ENCODE measurements at regions not wholly inside any gene's neighbourhood (a gene's known extent, or its start where the extent isn't known, plus 50 kb on each side); places are given as distances from the start of the nearest gene placed in this dataset.

DNA sequence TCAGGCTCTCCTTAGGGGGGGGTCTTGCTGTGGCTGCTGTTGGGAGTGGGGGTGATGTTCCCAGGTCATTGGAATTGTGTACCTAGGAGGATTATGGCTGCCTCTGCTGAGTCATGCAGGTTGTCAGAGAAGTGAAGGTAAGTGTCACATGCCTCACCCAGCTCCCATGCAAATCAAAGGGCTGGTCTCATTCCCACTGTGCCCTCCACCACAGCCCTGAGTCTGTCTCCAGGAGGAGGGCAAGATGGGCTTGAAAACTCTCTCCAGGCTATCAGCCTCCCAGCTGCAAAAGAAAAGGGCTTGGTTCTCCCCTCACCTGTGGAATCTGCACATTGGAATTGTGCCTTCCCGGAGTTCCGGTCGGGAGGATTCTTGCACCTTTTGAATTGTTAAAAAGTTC is 580.5 kb downstream of the NSUN3 start:
- no peaks in the 10 kb centered on the region for H3K27me3 Mint-ChIP-seq (ENCODE audit: low read depth in 3 of 3)
- WGBS (ENCODE audit: insufficient coverage) = 93% methylated on average over 3 of the region's 3 CpGs
- TF ChIP-seq CTCF (IDR thresholded peaks at IDR 0.05) = no peak
- H3K27ac Mint-ChIP-seq = no peak overlapping the region
- H3K79me2 ChIP-seq (ENCODE audit: insufficient read depth, low read length) = no peaks in the 10 kb centered on the region
- H3K9me3 ChIP-seq (replicated peaks in 1 of 2; ENCODE audit: control insufficient read depth in 1 of 2, insufficient read depth in 1 of 2, low read length in 2 of 2) = peaks cover 0 to 10% of the 10 kb centered on the region in 2 donors
- H3K4me3 ChIP-seq (replicated peaks in 1 of 3; ENCODE audit: low read depth in 2 of 3, low read length in 3 of 3) = no peak overlapping the region
- H3K9me3 Mint-ChIP-seq = peaks cover 4 to 15% (median 8%) of the 10 kb centered on the region in 7 donors
- H2AFZ ChIP-seq (ENCODE audit: insufficient read depth, low read depth, low read length, poor library complexity, severe bottlenecking) = no peak overlapping the region
- H4K20me1 ChIP-seq (ENCODE audit: insufficient read depth, low read length) = no peaks in the 10 kb centered on the region
- no peaks in the 10 kb centered on the region for H3K36me3 Mint-ChIP-seq
- H3K4me3 Mint-ChIP-seq = no peak overlapping the region
- intact Hi-C loops (cut with micrococcal nuclease) = no loop called here
- no peak overlapping the region for H3K4me2 ChIP-seq (replicated peaks; ENCODE audit: extremely low read depth, low read length, poor library complexity, severe bottlenecking)
- no peaks in the 10 kb centered on the region for H3K4me1 ChIP-seq (ENCODE audit: control insufficient read depth in 1 of 2, insufficient read depth in 2 of 2, low read length in 2 of 2)
- no peak overlapping the region for H3K9ac ChIP-seq (ENCODE audit: insufficient read depth, low read length, poor library complexity, severe bottlenecking)
- H3K4me1 Mint-ChIP-seq = no peaks in the 10 kb centered on the region
- no peak for DNase-seq
- no peak overlapping the region for H3K27ac ChIP-seq (ENCODE audit: low read depth in 1 of 2, low read length in 2 of 2)
- H3K27me3 ChIP-seq (ENCODE audit: control insufficient read depth in 2 of 2, insufficient read depth in 2 of 2, low read length in 2 of 2) = no peaks in the 10 kb centered on the region
- H3K36me3 ChIP-seq (replicated peaks in 1 of 2; ENCODE audit: control insufficient read depth in 1 of 2, insufficient read depth in 2 of 2, low read length in 2 of 2) = no peaks in the 10 kb centered on the region

- no peak overlapping the region for H3K4me3 ChIP-seq (replicated peaks in 1 of 3; ENCODE audit: low read depth in 2 of 3, low read length in 3 of 3)
- H3K9me3 ChIP-seq (replicated peaks in 1 of 2; ENCODE audit: control insufficient read depth in 1 of 2, insufficient read depth in 1 of 2, low read length in 2 of 2) = peaks cover 2 to 13% of the 10 kb centered on the region in 2 donors
- peaks cover 6 to 16% (median 11%) of the 10 kb centered on the region in 7 donors for H3K9me3 Mint-ChIP-seq
- H2AFZ ChIP-seq (ENCODE audit: insufficient read depth, low read depth, low read length, poor library complexity, severe bottlenecking) = no peak overlapping the region
- intact Hi-C loops (cut with micrococcal nuclease) = no loop called here
- no CpG with 5 or more reads among the region's 3 CpGs for WGBS (ENCODE audit: insufficient coverage)
- no peaks in the 10 kb centered on the region for H3K4me1 ChIP-seq (ENCODE audit: control insufficient read depth in 1 of 2, insufficient read depth in 2 of 2, low read length in 2 of 2)
- H3K36me3 ChIP-seq (replicated peaks in 1 of 2; ENCODE audit: control insufficient read depth in 1 of 2, insufficient read depth in 2 of 2, low read length in 2 of 2) = no peaks in the 10 kb centered on the region
- H3K27me3 ChIP-seq (ENCODE audit: control insufficient read depth in 2 of 2, insufficient read depth in 2 of 2, low read length in 2 of 2) = no peaks in the 10 kb centered on the region
- H3K36me3 Mint-ChIP-seq = no peaks in the 10 kb centered on the region
- H3K4me2 ChIP-seq (replicated peaks; ENCODE audit: extremely low read depth, low read length, poor library complexity, severe bottlenecking) = no peak overlapping the region
- no peak overlapping the region for H3K4me3 Mint-ChIP-seq
- DNase-seq = no peak
- H3K79me2 ChIP-seq (ENCODE audit: insufficient read depth, low read length) = no peaks in the 10 kb centered on the region
- H3K27ac ChIP-seq (ENCODE audit: low read depth in 1 of 2, low read length in 2 of 2) = no peak overlapping the region
- H3K9ac ChIP-seq (ENCODE audit: insufficient read depth, low read length, poor library complexity, severe bottlenecking) = no peak overlapping the region
- TF ChIP-seq CTCF (IDR thresholded peaks at IDR 0.05) = no peak
- peaks cover 0 to 2% (median 0%) of the 10 kb centered on the region in 3 donors for H3K27me3 Mint-ChIP-seq (ENCODE audit: low read depth in 3 of 3)
- no peaks in the 10 kb centered on the region for H4K20me1 ChIP-seq (ENCODE audit: insufficient read depth, low read length)
- no peak overlapping the region for H3K27ac Mint-ChIP-seq
- H3K4me1 Mint-ChIP-seq = no peaks in the 10 kb centered on the region
Observed at GRCh38 chr3:94645790-94646189, 582.9 kb downstream of the NSUN3 start.

All from CD14-positive monocyte (primary cell).